Astrocyte of the cerebellum (primary cell): ENCODE measurements at regions not wholly inside any gene's neighbourhood (a gene's known extent, or its start where the extent isn't known, plus 50 kb on each side); places are given as distances from the start of the nearest gene placed in this dataset.

Source experiments
- DNase-seq: peaks from one replicate; pipeline ENCODE4 v3.0.0-alpha.2; 2011; ENCODE audit warnings: low read depth
- H3K4me3 ChIP-seq: 2 replicates; pipeline ENCODE4 v1.5.1; 2011; ENCODE audit warnings: mild to moderate bottlenecking, low read depth, low read length, moderate library complexity
- CTCF ChIP-seq: IDR thresholded peaks from 2 replicates; pipeline ENCODE4 v1.5.1; 2012; ENCODE audit warnings: low read length, low read depth, moderate library complexity, mild to moderate bottlenecking; ENCODE audit errors: missing control alignments
- in situ Hi-C: cut with HindIII; loops from 2 replicates; pipeline ENCODE4 v1.10.0; 2017; ENCODE audit warnings: low sequenced_read_pairs

DNA sequence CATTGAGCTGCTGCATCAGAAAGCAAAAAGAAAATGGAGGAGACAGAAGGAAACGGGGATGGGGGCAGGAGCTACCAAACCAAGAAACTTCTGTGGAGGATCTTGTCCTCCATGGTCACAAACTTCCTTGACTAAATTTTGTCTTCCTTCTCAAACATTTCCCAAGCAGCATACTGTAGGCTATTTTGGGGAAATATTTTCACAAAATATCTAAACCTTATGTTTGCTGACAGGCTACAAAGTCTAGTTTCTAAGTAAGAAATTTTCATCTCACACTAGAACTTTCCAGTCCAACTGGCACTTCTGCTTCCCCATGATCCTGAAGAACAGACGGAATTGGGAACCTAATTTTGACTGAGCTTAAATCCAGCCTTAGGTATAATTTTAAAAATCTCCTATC, 552.0 kb downstream of the SNAPC1 start:
- in situ Hi-C loops = no loop called here
- no peak for TF ChIP-seq CTCF
- H3K4me3 ChIP-seq = no peak overlapping the region
- no peak for DNase-seq

DNA sequence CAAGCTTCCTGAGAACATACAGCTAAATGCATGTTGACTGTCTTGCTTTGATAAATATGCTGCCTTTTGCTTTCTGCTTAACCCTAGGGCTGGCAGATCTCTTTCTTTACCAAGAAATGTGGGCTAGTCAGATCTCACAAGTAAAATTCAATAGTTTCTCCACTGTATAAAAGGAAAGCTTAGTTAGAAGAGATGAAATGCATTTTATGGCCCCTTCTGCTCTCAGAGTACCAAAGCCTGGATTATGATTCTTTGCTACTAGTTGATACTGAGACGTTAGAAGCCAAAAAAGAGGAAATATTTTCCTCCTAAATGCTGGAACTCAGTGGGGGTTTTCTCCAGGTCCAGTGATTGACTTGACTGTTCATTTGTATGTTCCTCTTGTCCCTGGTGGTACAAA, 552.7 kb downstream of the SNAPC1 start:
- DNase-seq = no peak
- no peak overlapping the region for H3K4me3 ChIP-seq
- in situ Hi-C loops = no loop called here
- no peak for TF ChIP-seq CTCF

DNA sequence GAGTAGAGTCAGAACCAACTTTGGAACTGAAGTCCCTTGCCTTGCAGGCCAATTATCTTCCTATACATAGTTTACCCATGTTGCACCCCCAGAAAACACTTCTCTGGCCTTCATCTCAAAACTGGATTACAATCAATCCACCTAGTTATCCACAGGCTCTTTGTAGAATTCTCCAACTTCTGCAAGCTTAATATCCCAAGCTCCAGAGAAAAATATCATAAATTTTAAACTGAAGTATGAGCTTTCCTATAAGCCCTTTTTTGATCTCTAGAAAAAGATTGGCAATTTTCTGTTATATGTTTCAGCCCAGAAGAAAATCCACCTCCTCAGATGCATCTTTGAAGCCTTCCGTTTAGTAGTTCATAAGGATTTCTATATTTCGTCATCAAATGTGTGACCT, 553.4 kb downstream of the SNAPC1 start:
- TF ChIP-seq CTCF = no peak
- in situ Hi-C loops = no loop called here
- no peak overlapping the region for H3K4me3 ChIP-seq
- no peak for DNase-seq

- TF ChIP-seq CTCF = no peak
- in situ Hi-C loops = no loop called here
- no peak overlapping the region for H3K4me3 ChIP-seq
- DNase-seq = no peak
These were observed 560.0 kb downstream of the SNAPC1 start for GRCh38 chr14:62322216-62322615.

DNA sequence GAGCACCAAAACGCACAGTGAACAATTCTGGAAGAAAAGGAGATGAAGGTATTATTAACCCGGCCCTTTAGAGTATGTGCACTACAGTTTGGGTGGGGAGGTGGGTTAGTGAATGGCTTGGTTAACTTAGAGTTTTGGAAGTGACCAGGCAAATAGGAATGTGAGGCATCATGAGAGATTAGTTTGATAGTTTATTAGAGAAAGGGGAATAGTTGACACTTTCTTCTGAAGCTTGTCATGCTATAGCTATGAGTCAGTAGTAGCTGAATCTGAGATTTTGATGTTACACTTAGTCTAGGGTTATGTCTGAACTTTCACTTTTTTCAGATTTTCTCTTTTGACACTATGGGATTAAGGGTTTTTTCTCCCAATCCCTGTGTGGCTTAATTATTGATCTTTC, 567.2 kb downstream of the SNAPC1 start:
- in situ Hi-C loops = no loop called here
- no peak for DNase-seq
- TF ChIP-seq CTCF = no peak
- H3K4me3 ChIP-seq = no peak overlapping the region

- no peak overlapping the region for H3K4me3 ChIP-seq
- no peak for TF ChIP-seq CTCF
- no peak for DNase-seq
- in situ Hi-C loops = no loop called here
These were observed 585.4 kb downstream of the SNAPC1 start for GRCh38 chr14:62347562-62348011.

DNA sequence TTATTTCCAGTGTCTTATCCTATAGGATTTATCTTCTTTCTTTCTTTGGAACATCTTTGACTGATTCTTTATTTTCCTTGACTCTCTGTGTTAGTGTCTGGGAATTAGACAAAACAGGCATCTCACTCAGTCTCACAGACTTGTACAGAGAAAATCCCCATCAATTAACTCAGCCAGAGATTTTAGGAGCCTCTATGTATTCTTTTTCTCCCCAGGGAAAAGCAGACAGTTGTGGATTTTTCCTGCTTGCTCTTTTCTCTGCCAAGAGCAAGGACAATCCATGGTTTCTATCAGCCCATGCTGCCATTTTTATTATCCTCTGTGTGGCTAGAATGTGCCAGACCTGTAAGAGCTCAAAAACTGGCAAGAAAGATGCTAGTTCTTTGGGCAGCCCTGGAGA, 595.1 kb downstream of the SNAPC1 start:
- no peak overlapping the region for H3K4me3 ChIP-seq
- DNase-seq = no peak
- in situ Hi-C loops = no loop called here
- no peak for TF ChIP-seq CTCF
